ENCODE measurements at regions not wholly inside any gene's neighbourhood (a gene's known extent, or its start where the extent isn't known, plus 50 kb on each side); places are given as distances from the start of the nearest gene placed in this dataset.

- TF ChIP-seq, protein P1, sequence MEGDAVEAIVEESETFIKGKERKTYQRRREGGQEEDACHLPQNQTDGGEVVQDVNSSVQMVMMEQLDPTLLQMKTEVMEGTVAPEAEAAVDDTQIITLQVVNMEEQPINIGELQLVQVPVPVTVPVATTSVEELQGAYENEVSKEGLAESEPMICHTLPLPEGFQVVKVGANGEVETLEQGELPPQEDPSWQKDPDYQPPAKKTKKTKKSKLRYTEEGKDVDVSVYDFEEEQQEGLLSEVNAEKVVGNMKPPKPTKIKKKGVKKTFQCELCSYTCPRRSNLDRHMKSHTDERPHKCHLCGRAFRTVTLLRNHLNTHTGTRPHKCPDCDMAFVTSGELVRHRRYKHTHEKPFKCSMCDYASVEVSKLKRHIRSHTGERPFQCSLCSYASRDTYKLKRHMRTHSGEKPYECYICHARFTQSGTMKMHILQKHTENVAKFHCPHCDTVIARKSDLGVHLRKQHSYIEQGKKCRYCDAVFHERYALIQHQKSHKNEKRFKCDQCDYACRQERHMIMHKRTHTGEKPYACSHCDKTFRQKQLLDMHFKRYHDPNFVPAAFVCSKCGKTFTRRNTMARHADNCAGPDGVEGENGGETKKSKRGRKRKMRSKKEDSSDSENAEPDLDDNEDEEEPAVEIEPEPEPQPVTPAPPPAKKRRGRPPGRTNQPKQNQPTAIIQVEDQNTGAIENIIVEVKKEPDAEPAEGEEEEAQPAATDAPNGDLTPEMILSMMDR (IDR thresholded peaks at IDR 0.05): no peak
- no peak for TF ChIP-seq POLR2A (IDR thresholded peaks at IDR 0.05)
Observed at GRCh38 chr22:48488611-48489511, 1338.8 kb downstream of the BRD1 start.

All from tibial nerve (tissue), 3 donors.